ENCODE measurements at regions not wholly inside any gene's neighbourhood (a gene's known extent, or its start where the extent isn't known, plus 50 kb on each side); places are given as distances from the start of the nearest gene placed in this dataset.

DNA sequence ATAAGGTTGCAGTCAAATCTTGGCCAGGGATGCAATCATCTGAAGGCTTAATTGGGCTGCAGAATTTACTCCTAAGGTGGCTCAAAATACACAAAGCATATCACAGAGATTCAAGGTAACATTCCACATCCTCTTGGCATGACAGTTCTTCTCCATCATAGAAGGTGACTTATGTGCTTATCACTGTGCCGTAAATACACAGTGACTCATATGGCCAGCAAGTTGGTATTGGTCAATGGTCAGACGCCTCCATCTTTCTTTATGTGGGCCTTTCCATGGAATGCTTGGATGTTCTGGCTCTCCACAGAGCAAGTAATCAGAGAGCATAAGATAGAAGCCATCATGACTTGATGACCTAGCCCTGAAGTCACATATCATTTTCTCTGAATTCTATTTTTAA is 168.8 kb upstream of the ST8SIA2 start:
- WGBS, result 87% methylated on average over 2 of the region's 2 CpGs
- Histone ChIP-seq H3K27ac (ENCODE audit: low read depth) (no peak overlapping the region), H3K36me3 (ENCODE audit: insufficient read depth) (no peaks in the 10 kb centered on the region), H3K4me3 (ENCODE audit: low read depth, low read length) (no peak overlapping the region), H3K4me1 (ENCODE audit: insufficient read depth) (no peaks in the 10 kb centered on the region)
- no peak for DNase-seq (ENCODE audit: extremely low spot score)

- Histone ChIP-seq H3K4me3 (ENCODE audit: low read depth, low read length) (no peak overlapping the region), H3K27ac (ENCODE audit: low read depth) (no peak overlapping the region), H3K4me1 (ENCODE audit: insufficient read depth) (no peaks in the 10 kb centered on the region), H3K36me3 (ENCODE audit: insufficient read depth) (no peaks in the 10 kb centered on the region)
- DNase-seq (ENCODE audit: extremely low spot score), result no peak
- WGBS, result 60% methylated on average over 6 of the region's 6 CpGs
Measured at GRCh38 chr15:92226020-92226612, 167.6 kb upstream of the ST8SIA2 start.

GRCh38 chr15:92228830-92229229 is 164.9 kb upstream of the ST8SIA2 start:
- Histone ChIP-seq H3K4me3 (ENCODE audit: low read depth, low read length) (no peak overlapping the region), H3K36me3 (ENCODE audit: insufficient read depth) (no peaks in the 10 kb centered on the region), H3K27ac (ENCODE audit: low read depth) (no peak overlapping the region), H3K4me1 (ENCODE audit: insufficient read depth) (no peaks in the 10 kb centered on the region)
- WGBS, result 52% methylated on average over 2 of the region's 2 CpGs
- no peak for DNase-seq (ENCODE audit: extremely low spot score)

DNA sequence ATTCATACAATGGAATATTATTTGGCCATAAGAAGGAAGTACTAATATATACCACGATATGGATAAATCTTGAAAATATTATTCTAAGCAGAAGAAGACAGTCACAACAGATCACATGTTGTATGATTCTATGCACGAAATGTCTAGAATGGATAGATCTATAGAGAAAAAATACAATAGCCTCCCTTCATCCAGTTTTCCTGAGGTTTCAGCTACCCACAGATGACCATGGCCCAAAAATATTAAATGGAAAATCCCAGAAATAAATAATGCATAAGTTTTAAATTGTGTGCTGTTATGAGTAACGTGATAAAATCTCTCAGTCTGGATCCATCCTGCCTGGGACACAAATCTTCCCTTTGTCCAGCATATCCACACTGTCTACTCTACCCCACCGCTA is 162.2 kb upstream of the ST8SIA2 start:
- 65% methylated on average over 4 of the region's 4 CpGs for WGBS
- H3K4me1 ChIP-seq (ENCODE audit: insufficient read depth), result no peaks in the 10 kb centered on the region
- DNase-seq (ENCODE audit: extremely low spot score), result no peak
- no peak overlapping the region for H3K27ac ChIP-seq (ENCODE audit: low read depth)
- H3K4me3 ChIP-seq (ENCODE audit: low read depth, low read length), result no peak overlapping the region
- no peaks in the 10 kb centered on the region for H3K36me3 ChIP-seq (ENCODE audit: insufficient read depth)

- DNase-seq (ENCODE audit: extremely low spot score), result no peak
- Histone ChIP-seq H3K4me3 (ENCODE audit: low read depth, low read length) (no peak overlapping the region), H3K27ac (ENCODE audit: low read depth) (no peak overlapping the region), H3K36me3 (ENCODE audit: insufficient read depth) (no peaks in the 10 kb centered on the region), H3K4me1 (ENCODE audit: insufficient read depth) (no peaks in the 10 kb centered on the region)
- WGBS, result 59% methylated on average over 7 of the region's 7 CpGs
Measured at GRCh38 chr15:92232317-92232716, 161.4 kb upstream of the ST8SIA2 start.

DNA sequence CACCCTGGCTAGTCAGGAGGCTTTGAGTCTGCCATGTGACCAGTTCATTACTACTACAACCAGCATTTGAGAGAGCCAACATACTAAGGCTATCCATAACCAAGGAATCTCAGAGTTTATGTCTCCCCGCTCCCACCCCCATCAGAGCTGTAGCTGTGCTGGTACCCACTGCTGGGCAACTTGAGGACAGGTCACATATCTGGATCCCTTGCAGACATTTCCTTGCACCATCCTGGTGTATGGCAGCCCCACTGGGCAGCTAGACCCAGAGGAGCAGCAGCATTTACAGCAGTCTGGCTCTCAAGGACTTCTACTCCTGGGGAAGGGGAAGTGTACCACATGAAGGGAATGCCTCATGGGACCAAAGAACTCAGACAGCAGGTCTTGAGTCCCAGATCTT is 160.8 kb upstream of the ST8SIA2 start:
- H3K4me3 ChIP-seq (ENCODE audit: low read depth, low read length), result no peak overlapping the region
- H3K36me3 ChIP-seq (ENCODE audit: insufficient read depth), result no peaks in the 10 kb centered on the region
- no peak overlapping the region for H3K27ac ChIP-seq (ENCODE audit: low read depth)
- 98% methylated on average over 1 of the region's 1 CpG for WGBS
- no peaks in the 10 kb centered on the region for H3K4me1 ChIP-seq (ENCODE audit: insufficient read depth)
- DNase-seq (ENCODE audit: extremely low spot score), result no peak

DNA sequence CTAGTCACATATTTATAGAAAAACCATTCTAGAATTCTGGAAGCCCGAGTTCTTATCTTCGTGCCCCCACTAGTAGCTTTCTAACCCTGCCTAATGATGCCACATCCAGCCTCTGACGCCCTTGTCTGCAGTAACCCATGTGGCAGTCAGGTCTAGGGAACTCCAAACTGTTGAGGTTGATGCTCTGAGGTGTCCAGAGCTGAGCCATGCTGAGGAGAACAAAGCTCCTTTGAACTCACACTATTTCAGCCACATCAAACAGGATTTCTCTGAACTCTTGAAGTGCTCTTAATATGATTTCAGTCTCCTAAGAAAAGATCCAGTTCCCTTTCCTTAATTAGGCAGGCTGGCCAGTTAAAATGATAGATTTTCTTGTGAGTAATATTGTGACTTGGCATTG is 150.5 kb upstream of the ST8SIA2 start:
- Histone ChIP-seq H3K4me3 (ENCODE audit: low read depth, low read length) (no peak overlapping the region), H3K4me1 (ENCODE audit: insufficient read depth) (no peaks in the 10 kb centered on the region), H3K36me3 (ENCODE audit: insufficient read depth) (no peaks in the 10 kb centered on the region), H3K27ac (ENCODE audit: low read depth) (no peak overlapping the region)
- no peak for DNase-seq (ENCODE audit: extremely low spot score)
- WGBS, result 70% methylated on average over 3 of the region's 3 CpGs

DNA sequence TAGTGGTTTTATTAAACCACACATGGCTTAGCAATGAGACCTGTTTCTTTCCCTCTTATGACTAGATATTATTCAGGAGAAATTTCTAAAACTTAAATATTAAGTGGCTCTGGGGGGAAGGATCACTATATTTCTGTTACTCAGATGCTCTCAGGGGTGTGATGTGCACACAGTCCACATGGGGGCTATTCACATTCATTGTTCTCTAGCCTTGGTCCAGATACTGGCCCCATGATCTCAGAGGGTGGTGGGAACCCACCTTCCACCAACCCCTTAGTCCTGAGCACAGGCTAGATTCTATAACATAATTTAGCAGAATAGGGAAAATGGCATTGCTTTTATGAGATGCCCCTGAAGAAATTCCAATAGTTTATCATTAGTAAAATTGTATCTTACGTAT is 149.0 kb upstream of the ST8SIA2 start:
- 77% methylated on average over 1 of the region's 1 CpG for WGBS
- no peak overlapping the region for H3K27ac ChIP-seq (ENCODE audit: low read depth)
- H3K4me1 ChIP-seq (ENCODE audit: insufficient read depth), result no peaks in the 10 kb centered on the region
- DNase-seq (ENCODE audit: extremely low spot score), result no peak
- no peak overlapping the region for H3K4me3 ChIP-seq (ENCODE audit: low read depth, low read length)
- H3K36me3 ChIP-seq (ENCODE audit: insufficient read depth), result no peaks in the 10 kb centered on the region

GRCh38 chr15:92247649-92248242 is 145.9 kb upstream of the ST8SIA2 start:
- Histone ChIP-seq H3K36me3 (ENCODE audit: insufficient read depth) (no peaks in the 10 kb centered on the region), H3K4me3 (ENCODE audit: low read depth, low read length) (no peak overlapping the region), H3K27ac (ENCODE audit: low read depth) (no peak overlapping the region), H3K4me1 (ENCODE audit: insufficient read depth) (no peaks in the 10 kb centered on the region)
- WGBS, result 73% methylated on average over 7 of the region's 7 CpGs
- DNase-seq (ENCODE audit: extremely low spot score), result no peak

GRCh38 chr15:92266796-92267685 is 126.6 kb upstream of the ST8SIA2 start:
- no peaks in the 10 kb centered on the region for H3K4me1 ChIP-seq (ENCODE audit: insufficient read depth)
- H3K4me3 ChIP-seq (ENCODE audit: low read depth, low read length), result no peak overlapping the region
- H3K36me3 ChIP-seq (ENCODE audit: insufficient read depth), result no peaks in the 10 kb centered on the region
- H3K27ac ChIP-seq (ENCODE audit: low read depth), result no peak overlapping the region
- 66% methylated on average over 14 of the region's 14 CpGs for WGBS
- no peak for DNase-seq (ENCODE audit: extremely low spot score)

- WGBS, result 71% methylated on average over 3 of the region's 3 CpGs
- no peak overlapping the region for H3K27ac ChIP-seq (ENCODE audit: low read depth)
Measured at GRCh38 chr15:92268900-92269299, 124.8 kb upstream of the ST8SIA2 start.

DNA sequence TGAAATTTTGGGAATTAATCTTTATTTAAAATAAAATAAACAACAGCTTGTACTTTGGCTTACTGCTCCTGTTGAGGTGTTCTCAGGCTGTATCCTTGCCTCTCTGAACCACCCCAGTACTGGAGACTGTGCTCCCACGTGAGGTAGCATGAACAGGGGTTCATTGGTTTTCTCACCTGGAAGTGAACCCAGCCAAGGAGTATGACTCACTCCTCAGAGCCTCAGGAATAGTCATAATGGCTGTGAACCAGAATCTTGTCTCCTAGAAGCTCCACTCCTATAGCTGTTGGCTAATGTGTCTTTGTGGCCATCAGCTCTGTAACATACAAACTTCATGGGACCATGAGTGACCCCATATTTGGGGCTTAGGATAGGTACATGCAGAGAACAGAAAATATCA is 122.5 kb upstream of the ST8SIA2 start:
- Histone ChIP-seq H3K4me3 (ENCODE audit: low read depth, low read length) (no peak overlapping the region), H3K36me3 (ENCODE audit: insufficient read depth) (no peaks in the 10 kb centered on the region), H3K27ac (ENCODE audit: low read depth) (no peak overlapping the region), H3K4me1 (ENCODE audit: insufficient read depth) (no peaks in the 10 kb centered on the region)
- 71% methylated on average over 1 of the region's 1 CpG for WGBS
- DNase-seq (ENCODE audit: extremely low spot score), result no peak

More at GRCh38 chr15:92268900-92269299, 124.8 kb upstream of the ST8SIA2 start:
- Histone ChIP-seq H3K4me3 (ENCODE audit: low read depth, low read length) (no peak overlapping the region), H3K36me3 (ENCODE audit: insufficient read depth) (no peaks in the 10 kb centered on the region), H3K4me1 (ENCODE audit: insufficient read depth) (no peaks in the 10 kb centered on the region)
- no peak for DNase-seq (ENCODE audit: extremely low spot score)

DNA sequence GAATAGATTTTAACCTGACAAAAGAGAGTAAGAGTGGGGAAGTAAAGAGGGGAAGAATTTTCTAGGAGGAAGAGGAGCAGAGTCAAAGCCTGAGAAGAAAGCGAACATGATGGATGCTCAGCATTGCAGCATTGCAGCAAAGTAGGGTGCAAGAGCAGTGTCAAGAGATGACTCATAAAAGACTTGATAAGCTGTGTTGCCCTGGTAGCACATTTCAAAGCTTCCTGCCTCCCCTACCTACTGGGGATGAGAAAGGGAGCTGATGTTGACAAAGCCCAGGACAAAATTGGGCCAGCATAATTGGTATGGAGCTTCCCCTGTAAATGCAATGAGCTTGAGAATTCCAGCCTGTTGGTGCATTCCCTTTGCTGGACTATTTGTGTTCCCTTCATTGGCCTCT is 121.6 kb upstream of the ST8SIA2 start:
- DNase-seq (ENCODE audit: extremely low spot score), result no peak
- Histone ChIP-seq H3K4me3 (ENCODE audit: low read depth, low read length) (no peak overlapping the region), H3K27ac (ENCODE audit: low read depth) (no peak overlapping the region), H3K36me3 (ENCODE audit: insufficient read depth) (no peaks in the 10 kb centered on the region), H3K4me1 (ENCODE audit: insufficient read depth) (no peaks in the 10 kb centered on the region)
- 98% methylated on average over 1 of the region's 1 CpG for WGBS

- no peak for DNase-seq (ENCODE audit: extremely low spot score)
- WGBS, result 82% methylated on average over 3 of the region's 3 CpGs
Measured at GRCh38 chr15:92273286-92273685, 120.4 kb upstream of the ST8SIA2 start.

More at GRCh38 chr15:92273286-92273685, 120.4 kb upstream of the ST8SIA2 start:
- H3K4me3 ChIP-seq (ENCODE audit: low read depth, low read length), result no peak overlapping the region
- H3K27ac ChIP-seq (ENCODE audit: low read depth), result no peak overlapping the region
- no peaks in the 10 kb centered on the region for H3K36me3 ChIP-seq (ENCODE audit: insufficient read depth)
- H3K4me1 ChIP-seq (ENCODE audit: insufficient read depth), result no peaks in the 10 kb centered on the region
